ENCODE measurements at regions not wholly inside any gene's neighbourhood (a gene's known extent, or its start where the extent isn't known, plus 50 kb on each side); places are given as distances from the start of the nearest gene placed in this dataset.

GRCh38 chr13:37954191-37954590, 84.6 kb upstream of the TRPC4 start:
- Histone ChIP-seq H2BK15ac (ENCODE audit: low read depth, low read length) (no peak overlapping the region), H2AK9ac (replicated peaks; ENCODE audit: low read depth, low read length, poor library complexity) (no peak overlapping the region), H3K56ac (ENCODE audit: extremely low read depth, insufficient read depth, low read length) (no peak overlapping the region), H4K8ac (ENCODE audit: low read depth in 2 of 2, low read length in 2 of 2) (no peak overlapping the region), H3K9ac (ENCODE audit: low read depth, low read length) (no peak overlapping the region), H3K4me1 (ENCODE audit: control insufficient read depth, insufficient read depth, low read length) (no peaks in the 10 kb centered on the region), H4K91ac (ENCODE audit: insufficient read depth, low read depth, low read length) (no peak overlapping the region), H3K27me3 (ENCODE audit: control insufficient read depth, insufficient read depth, low read length) (no peaks in the 10 kb centered on the region), H3K36me3 (ENCODE audit: control insufficient read depth, insufficient read depth, low read length) (no peaks in the 10 kb centered on the region), H3K14ac (replicated peaks; ENCODE audit: low read depth, low read length) (no peak overlapping the region), H3K4me2 (ENCODE audit: low read depth, low read length) (no peak overlapping the region), H2AFZ (replicated peaks; ENCODE audit: low read length, poor library complexity) (no peak overlapping the region), H3K4ac (ENCODE audit: low read depth, low read length) (no peak overlapping the region), H3K9me3 (ENCODE audit: control insufficient read depth, insufficient read depth, low read length) (no peaks in the 10 kb centered on the region), H3K9me1 (ENCODE audit: insufficient read depth, low read length) (no peaks in the 10 kb centered on the region), H4K20me1 (ENCODE audit: insufficient read depth, low read length) (no peaks in the 10 kb centered on the region), H2BK120ac (ENCODE audit: low read depth, low read length) (no peak overlapping the region), H4K5ac (ENCODE audit: low read depth, low read length) (no peak overlapping the region), H2AK5ac (ENCODE audit: low read depth, low read length) (no peak overlapping the region), H3K18ac (ENCODE audit: low read depth, low read length) (no peak overlapping the region), H3K27ac (ENCODE audit: insufficient read depth, low read length) (no peak overlapping the region), H3K79me1 (ENCODE audit: low read depth in 1 of 2, low read length in 2 of 2) (no peaks in the 10 kb centered on the region), H3K4me3 (ENCODE audit: insufficient read depth, low read depth, low read length) (no peak overlapping the region), H2BK5ac (ENCODE audit: low read depth, low read length, poor library complexity, severe bottlenecking) (no peak overlapping the region), H3K23ac (ENCODE audit: low read depth, low read length) (no peak overlapping the region), H2BK20ac (ENCODE audit: low read depth, low read length) (no peak overlapping the region)
- BruUV-seq (replicated peaks), result no TSS peak
- dilution Hi-C loops (cut with HindIII; ENCODE audit: low sequenced_read_pairs, unreplicated experiment), result no loop called here
- TF ChIP-seq SMC3 (IDR thresholded peaks at IDR 0.05; ENCODE audit: low read depth, low read length) (no peak), RAD21 (IDR thresholded peaks at IDR 0.05; ENCODE audit: low read length) (no peak), FOS (IDR thresholded peaks at IDR 0.05; ENCODE audit: low read depth, low read length) (no peak), NFE2L2 (IDR thresholded peaks at IDR 0.05; ENCODE audit: low read depth, low read length) (no peak), RCOR1 (IDR thresholded peaks at IDR 0.05; ENCODE audit: insufficient replicate concordance, low read length) (no peak), CHD1 (IDR thresholded peaks at IDR 0.05; ENCODE audit: low read depth, low read length) (no peak)
- ATAC-seq (ENCODE audit: low read depth), result no peak
- POLR2A ChIA-PET (ENCODE audit: unreplicated experiment), result no interaction called here
- in situ Hi-C loops (cut with MboI; ENCODE audit: low sequenced_read_pairs), result no loop called here
- no CpG with 5 or more reads among the region's 1 CpG for WGBS, 2 experiments (ENCODE audit: extremely low coverage in 2 of 2, insufficient read length in 1 of 2)
- intact Hi-C loops (cut with micrococcal nuclease), result no loop called here
- DNase-seq, result no peak
- CTCF ChIA-PET, result interaction anchor here (0.6 to 0.7 kb wide), 2 partner anchors 22 to 1317 kb away, joined by 3 to 5 read pairs; no protein-coding TSS in a partner anchor
